AG04449 (cell line): ENCODE measurements at regions not wholly inside any gene's neighbourhood (a gene's known extent, or its start where the extent isn't known, plus 50 kb on each side); places are given as distances from the start of the nearest gene placed in this dataset.

ENCODE experiments used
- CTCF ChIA-PET: fragments of 350-600 bp; formaldehyde crosslinking; extraction: SDS; loops from one replicate; lab custom pipeline; 2021; ENCODE audit warnings: antibody characterized with exemption; lab: Yijun Ruan, JAX
- POLR2A ChIA-PET: fragments of 400-600, 350-600 bp; formaldehyde crosslinking; extraction: SDS; loops from one replicate; lab custom pipeline; 2020; ENCODE audit warnings: antibody characterized with exemption, inconsistent platforms; lab: Yijun Ruan, JAX
- DNase-seq: peaks from one replicate; pipeline ENCODE4 v3.0.0-alpha.2; 2010; ENCODE audit warnings: low read depth, low spot score
- H3K4me3 ChIP-seq: 2 replicates; pipeline ENCODE4 v1.5.1; 2011; ENCODE audit warnings: low read depth, mild to moderate bottlenecking, control low read depth, low read length
- CTCF ChIP-seq: IDR thresholded peaks from one replicate; pipeline ENCODE4 v1.5.1; 2011; ENCODE audit warnings: mild to moderate bottlenecking, moderate library complexity, low read length, control low read depth, inconsistent platforms; ENCODE audit not compliant: insufficient read depth; ENCODE audit errors: missing control alignments

GRCh38 chr11:121688860-121689614, 236.3 kb upstream of the SORL1-AS1 start:
- ChIA-PET CTCF (interaction anchor here (1.3 kb wide), 1 partner anchor 9 kb away, joined by 3 read pairs; no protein-coding TSS in a partner anchor), POLR2A (no interaction called here)
- DNase-seq, result no peak
- TF ChIP-seq CTCF, result no peak
- no peak overlapping the region for H3K4me3 ChIP-seq

GRCh38 chr11:121688055-121688491, 235.3 kb upstream of the SORL1-AS1 start:
- ChIA-PET CTCF (interaction anchor here (0.7 to 1.3 kb wide), 2 partner anchors 10 to 33 kb away, joined by 3 read pairs; no protein-coding TSS in a partner anchor), POLR2A (no interaction called here)

GRCh38 chr11:121683791-121684190, 231.0 kb upstream of the SORL1-AS1 start:
- ChIA-PET POLR2A (no interaction called here), CTCF (interaction anchor here (1.0 kb wide), 1 partner anchor 21 kb away, joined by 3 read pairs; no protein-coding TSS in a partner anchor)
- TF ChIP-seq CTCF, result no peak
- no peak for DNase-seq
- no peak overlapping the region for H3K4me3 ChIP-seq

More at GRCh38 chr11:121688055-121688491, 235.3 kb upstream of the SORL1-AS1 start:
- DNase-seq, result no peak
- no peak for TF ChIP-seq CTCF
- H3K4me3 ChIP-seq, result no peak overlapping the region
